Tibial artery (tissue), 4 donors: ENCODE measurements at regions not wholly inside any gene's neighbourhood (a gene's known extent, or its start where the extent isn't known, plus 50 kb on each side); places are given as distances from the start of the nearest gene placed in this dataset.
"Not testable (repeated sequence)": the region's sequence is repeated elsewhere in the genome, so short reads cannot be mapped to it uniquely, and the experiment has no call there.

Experiments
- DNase-seq, 2 donors: peaks; one replicate each; pipeline ENCODE4 v3.0.0-alpha.2; 2019
- H3K27ac ChIP-seq, 2 donors: fragments of 200-600 bp; sonication (generic) in 1 of 2; 1 replicate in 1 of 2; 2 replicates in 1 of 2; pipeline ENCODE4 v1.5.1; 2018 to 2019; ENCODE audit warnings: mild to moderate bottlenecking in 1 of 2
- H3K27me3 ChIP-seq, 2 donors: fragments of 200-600 bp; sonication (generic) in 1 of 2; one replicate each; pipeline versions ENCODE4 v1.5.1 to v1.6.0; 2016 to 2019
- H3K36me3 ChIP-seq, 3 donors: fragments of 200-600 bp; sonication (generic) in 2 of 3; one replicate each; pipeline ENCODE4 v1.5.1; 2016 to 2019; ENCODE audit warnings: mild to moderate bottlenecking in 2 of 3
- H3K4me1 ChIP-seq, 4 donors: fragments of 200-600 bp; sonication (generic) in 2 of 4; 1 replicate in 3 of 4; 2 replicates in 1 of 4; pipeline ENCODE4 v1.5.1; 2016 to 2019
- H3K4me3 ChIP-seq, 2 donors: fragments of 200-600 bp; sonication (generic) in 1 of 2; 1 replicate in 1 of 2; 2 replicates in 1 of 2; pipeline ENCODE4 v1.5.1; 2018 to 2019; ENCODE audit warnings: mild to moderate bottlenecking in 2 of 2
- H3K9me3 ChIP-seq, 3 donors: fragments of 200-600 bp; sonication (generic) in 1 of 3; one replicate each; pipeline ENCODE4 v1.5.1; 2016 to 2019
- intact Hi-C: fragments of 100-400 bp; cut with DNase I; formaldehyde crosslinking; loops from one replicate; pipeline ENCODE4 v1.15.0; 2023; ENCODE audit warnings: low total_unique reads
- TF ChIP-seq, protein P1 (sequence below), 2 experiments: fragments of 200-600 bp in 1 of 2; fragments of 450-650 bp in 1 of 2; IDR thresholded peaks; one replicate each; pipeline ENCODE4 v1.5.1; 2017 to 2019; ENCODE audit warnings: antibody characterized with exemption in 2 of 2, mild to moderate bottlenecking in 1 of 2, moderate library complexity in 1 of 2

GRCh38 chr20:61099806-61100205, 152.3 kb upstream of the CDH4 start:
- intact Hi-C loops, result no loop called here
- Histone ChIP-seq H3K4me3 (no peak overlapping the region), H3K36me3 (no peaks in the 10 kb centered on the region), H3K27me3 (no peaks in the 10 kb centered on the region), H3K4me1 (no peaks in the 10 kb centered on the region), H3K9me3 (peaks cover 0 to 7% (median 0%) of the 10 kb centered on the region in 3 donors), H3K27ac (no peak overlapping the region)
- DNase-seq, result no peak
- TF ChIP-seq, protein P1, sequence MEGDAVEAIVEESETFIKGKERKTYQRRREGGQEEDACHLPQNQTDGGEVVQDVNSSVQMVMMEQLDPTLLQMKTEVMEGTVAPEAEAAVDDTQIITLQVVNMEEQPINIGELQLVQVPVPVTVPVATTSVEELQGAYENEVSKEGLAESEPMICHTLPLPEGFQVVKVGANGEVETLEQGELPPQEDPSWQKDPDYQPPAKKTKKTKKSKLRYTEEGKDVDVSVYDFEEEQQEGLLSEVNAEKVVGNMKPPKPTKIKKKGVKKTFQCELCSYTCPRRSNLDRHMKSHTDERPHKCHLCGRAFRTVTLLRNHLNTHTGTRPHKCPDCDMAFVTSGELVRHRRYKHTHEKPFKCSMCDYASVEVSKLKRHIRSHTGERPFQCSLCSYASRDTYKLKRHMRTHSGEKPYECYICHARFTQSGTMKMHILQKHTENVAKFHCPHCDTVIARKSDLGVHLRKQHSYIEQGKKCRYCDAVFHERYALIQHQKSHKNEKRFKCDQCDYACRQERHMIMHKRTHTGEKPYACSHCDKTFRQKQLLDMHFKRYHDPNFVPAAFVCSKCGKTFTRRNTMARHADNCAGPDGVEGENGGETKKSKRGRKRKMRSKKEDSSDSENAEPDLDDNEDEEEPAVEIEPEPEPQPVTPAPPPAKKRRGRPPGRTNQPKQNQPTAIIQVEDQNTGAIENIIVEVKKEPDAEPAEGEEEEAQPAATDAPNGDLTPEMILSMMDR (IDR thresholded peaks at IDR 0.05), result no peak

DNA sequence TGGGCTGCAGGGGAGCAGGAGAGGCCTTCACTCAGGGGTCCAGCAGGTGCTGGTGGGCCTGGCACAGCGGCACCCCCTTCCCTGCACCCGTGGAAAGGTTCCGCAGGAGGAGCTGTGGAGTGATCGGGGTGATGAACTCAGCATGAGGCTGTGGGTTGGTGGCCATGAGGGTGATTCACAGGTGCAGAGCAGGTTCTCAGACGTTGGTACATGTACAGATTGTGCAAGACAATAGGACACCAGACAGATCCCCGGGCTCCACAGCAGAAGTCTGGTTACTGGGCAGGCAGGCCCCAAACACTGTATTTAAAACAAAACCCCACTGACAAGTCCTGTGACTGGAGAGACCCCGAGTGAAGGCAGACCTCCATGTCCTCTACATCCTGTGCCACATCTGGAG, 151.6 kb upstream of the CDH4 start:
- intact Hi-C loops, result no loop called here

GRCh38 chr20:61101321-61101720, 150.7 kb upstream of the CDH4 start:
- intact Hi-C loops, H3K4me1 ChIP-seq, H3K9me3 ChIP-seq, H3K27me3 ChIP-seq, H3K4me3 ChIP-seq, DNase-seq, H3K36me3 ChIP-seq, H3K27ac ChIP-seq: not testable (repeated sequence)

More for the DNA sequence above, 151.6 kb upstream of the CDH4 start:
- no peaks in the 10 kb centered on the region for H3K27me3 ChIP-seq
- H3K36me3 ChIP-seq, result no peaks in the 10 kb centered on the region
- peaks cover 0 to 7% (median 0%) of the 10 kb centered on the region in 3 donors for H3K9me3 ChIP-seq
- TF ChIP-seq, protein P1 (IDR thresholded peaks at IDR 0.05), result no peak
- no peak overlapping the region for H3K27ac ChIP-seq
- no peak for DNase-seq
- no peaks in the 10 kb centered on the region for H3K4me1 ChIP-seq
- H3K4me3 ChIP-seq, result no peak overlapping the region

GRCh38 chr20:61104232-61104631, 147.8 kb upstream of the CDH4 start:
- Histone ChIP-seq H3K4me1 (no peaks in the 10 kb centered on the region), H3K27me3 (no peaks in the 10 kb centered on the region), H3K4me3 (no peak overlapping the region), H3K27ac (no peak overlapping the region), H3K9me3 (no peaks in the 10 kb centered on the region), H3K36me3 (no peaks in the 10 kb centered on the region)
- no peak for DNase-seq
- TF ChIP-seq, protein P1 (IDR thresholded peaks at IDR 0.05), result no peak
- intact Hi-C loops, result no loop called here

GRCh38 chr20:61105395-61105794, 146.7 kb upstream of the CDH4 start:
- Histone ChIP-seq H3K36me3 (no peaks in the 10 kb centered on the region), H3K4me3 (no peak overlapping the region), H3K27me3 (no peaks in the 10 kb centered on the region), H3K4me1 (no peaks in the 10 kb centered on the region), H3K27ac (no peak overlapping the region), H3K9me3 (no peaks in the 10 kb centered on the region)
- intact Hi-C loops, result no loop called here
- no peak for DNase-seq
- TF ChIP-seq, protein P1 (IDR thresholded peaks at IDR 0.05), result no peak

GRCh38 chr20:61106438-61106837, 145.6 kb upstream of the CDH4 start:
- DNase-seq, result no peak
- intact Hi-C loops, result no loop called here
- H3K27me3 ChIP-seq, result no peaks in the 10 kb centered on the region
- H3K9me3 ChIP-seq, result no peaks in the 10 kb centered on the region
- H3K4me1 ChIP-seq, result no peaks in the 10 kb centered on the region
- no peaks in the 10 kb centered on the region for H3K36me3 ChIP-seq
- H3K27ac ChIP-seq, result no peak overlapping the region
- no peak overlapping the region for H3K4me3 ChIP-seq
- TF ChIP-seq, protein P1 (IDR thresholded peaks at IDR 0.05), result no peak
